Right cardiac atrium (tissue), 5 donors: ENCODE measurements at regions not wholly inside any gene's neighbourhood (a gene's known extent, or its start where the extent isn't known, plus 50 kb on each side); places are given as distances from the start of the nearest gene placed in this dataset.
A peak's percentile ranks its signal among the peaks of the same experiment; 100 is the strongest.

ENCODE experiments used
- ATAC-seq, 2 donors: fragments of 200-7000 bp; cut with Tn5 transposase; one replicate each; pipeline versions ENCODE4 v1.8.0 to v1.9.1; 2020; ENCODE audit warnings: moderate library complexity in 2 of 2, mild to moderate bottlenecking in 1 of 2
- DNase-seq, 3 donors: peaks; one replicate each; pipeline ENCODE4 v3.0.0-alpha.2; 2020
- H3K27ac ChIP-seq: one replicate; pipeline ENCODE4 v1.5.1; 2013; ENCODE audit warnings: mild to moderate bottlenecking, low read length, control low read depth, moderate library complexity
- H3K27me3 ChIP-seq: one replicate; pipeline ENCODE4 v1.6.1; 2013; ENCODE audit not compliant: control insufficient read depth, insufficient read depth
- H3K4me1 ChIP-seq: one replicate; pipeline ENCODE4 v1.6.1; 2013; ENCODE audit warnings: low read length; ENCODE audit not compliant: control insufficient read depth, insufficient read depth
- H3K4me3 ChIP-seq: one replicate; pipeline ENCODE4 v1.5.1; 2013; ENCODE audit warnings: low read length, control low read depth
- H3K9me3 ChIP-seq: one replicate; pipeline ENCODE4 v1.6.1; 2013; ENCODE audit warnings: low read length; ENCODE audit not compliant: control insufficient read depth
- WGBS: extraction: QIAGEN DNeasy Blood & Tissue Kit; methylation state at CpG from one replicate; pipeline ENCODE4 v1.1.7; 2013; 5-methylcytosine and 5-hydroxymethylcytosine counted together
- intact Hi-C, 4 donors: fragments of 100-400 bp; cut with DNase I; formaldehyde crosslinking; loops; one replicate each; pipeline versions ENCODE4 v1.11.0 to v1.14.0; 2022 to 2023
- donor health status: healthy with polysubstance abuse.
- donor health status: DM: no; HTN: yes; CAD: no.
- donor health status: DM: no; HTN: no; CAD: no.
- donor health status: DM: no; HTN: yes; CAD: no; lungs with severe emphysema.
- donor health status: DM: yes; HTN: yes; CAD: no.

- ATAC-seq (no peak), DNase-seq (no peak)
- Histone ChIP-seq H3K27me3 (no peaks in the 10 kb centered on the region), H3K9me3 (no peaks in the 10 kb centered on the region), H3K27ac (no peak overlapping the region), H3K4me1 (no peaks in the 10 kb centered on the region), H3K4me3 (no peak overlapping the region)
- intact Hi-C loops, result no loop called here
- WGBS, result 88% methylated on average over 2 of the region's 2 CpGs
These were observed 85.7 kb upstream of the GPC6 start for GRCh38 chr13:93140912-93141311.

DNA sequence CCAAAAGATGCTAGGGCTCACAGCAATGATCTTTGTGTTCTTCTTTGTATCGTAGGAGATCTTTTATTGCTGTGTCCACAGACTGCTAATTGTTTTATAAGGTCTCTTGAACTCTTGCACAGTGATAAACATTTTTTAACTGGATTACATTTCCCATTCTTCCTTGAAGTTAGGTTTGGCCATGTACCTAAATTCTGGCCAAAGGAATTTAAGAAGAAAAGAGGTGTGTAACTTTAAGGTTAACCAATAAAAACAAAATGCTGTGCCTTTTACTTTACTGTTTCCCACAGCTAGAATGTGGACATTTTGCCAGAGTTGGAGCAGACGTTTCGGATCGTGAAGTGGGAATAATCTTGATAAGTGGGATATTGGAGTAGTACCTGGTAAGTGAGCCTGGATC is 82.6 kb upstream of the GPC6 start:
- Histone ChIP-seq H3K9me3 (no peaks in the 10 kb centered on the region), H3K4me3 (no peak overlapping the region), H3K4me1 (no peaks in the 10 kb centered on the region), H3K27ac (no peak overlapping the region), H3K27me3 (no peaks in the 10 kb centered on the region)
- WGBS, result 75% methylated on average over 4 of the region's 4 CpGs
- intact Hi-C loops, result no loop called here
- no peak for ATAC-seq
- DNase-seq, result no peak

DNA sequence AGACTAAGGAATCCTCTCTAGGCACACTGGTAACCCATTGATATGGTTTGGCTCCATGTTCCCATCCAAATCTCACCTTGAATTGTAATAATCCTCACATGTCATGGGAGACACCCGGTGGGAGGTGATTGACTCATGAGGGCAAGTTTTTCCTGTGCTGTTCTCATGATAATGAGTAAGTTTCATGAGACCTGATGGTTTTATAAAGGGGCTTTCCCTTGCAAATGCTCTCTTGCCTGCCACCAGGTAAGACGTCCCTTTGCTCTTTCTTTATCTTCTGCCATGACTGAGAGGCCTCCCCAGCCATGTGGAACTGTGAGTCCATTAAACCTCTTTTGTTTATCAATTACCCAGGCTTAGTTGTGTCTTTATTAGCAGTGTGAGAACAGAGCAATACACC is 81.4 kb upstream of the GPC6 start:
- ATAC-seq, result no peak
- no peaks in the 10 kb centered on the region for H3K27me3 ChIP-seq
- H3K9me3 ChIP-seq, result no peaks in the 10 kb centered on the region
- H3K27ac ChIP-seq, result no peak overlapping the region
- intact Hi-C loops, result no loop called here
- H3K4me3 ChIP-seq, result no peak overlapping the region
- H3K4me1 ChIP-seq, result no peaks in the 10 kb centered on the region
- 68% methylated on average over 2 of the region's 2 CpGs for WGBS
- DNase-seq, result no peak

GRCh38 chr13:93146584-93147297 is 79.9 kb upstream of the GPC6 start:
- intact Hi-C loops, result no loop called here
- no peak overlapping the region for H3K4me3 ChIP-seq
- H3K9me3 ChIP-seq, result no peaks in the 10 kb centered on the region
- 47% methylated on average over 4 of the region's 4 CpGs for WGBS
- H3K27me3 ChIP-seq, result no peaks in the 10 kb centered on the region
- no peak for DNase-seq
- no peaks in the 10 kb centered on the region for H3K4me1 ChIP-seq
- no peak overlapping the region for H3K27ac ChIP-seq
- ATAC-seq, result no peak

GRCh38 chr13:93147298-93147645 is 79.3 kb upstream of the GPC6 start:
- Histone ChIP-seq H3K4me1 (no peaks in the 10 kb centered on the region), H3K27me3 (no peaks in the 10 kb centered on the region), H3K4me3 (no peak overlapping the region), H3K9me3 (no peaks in the 10 kb centered on the region), H3K27ac (no peak overlapping the region)
- intact Hi-C loops, result no loop called here
- no peak for DNase-seq
- ATAC-seq, result no peak
- 46% methylated on average over 1 of the region's 1 CpG for WGBS

- no peaks in the 10 kb centered on the region for H3K9me3 ChIP-seq
- no peaks in the 10 kb centered on the region for H3K27me3 ChIP-seq
- 94% methylated on average over 5 of the region's 5 CpGs for WGBS
- no peak for DNase-seq
- no peak for ATAC-seq
- no peak overlapping the region for H3K27ac ChIP-seq
- no peaks in the 10 kb centered on the region for H3K4me1 ChIP-seq
- intact Hi-C loops, result no loop called here
- no peak overlapping the region for H3K4me3 ChIP-seq
These were observed 78.7 kb upstream of the GPC6 start for GRCh38 chr13:93147946-93148345.

DNA sequence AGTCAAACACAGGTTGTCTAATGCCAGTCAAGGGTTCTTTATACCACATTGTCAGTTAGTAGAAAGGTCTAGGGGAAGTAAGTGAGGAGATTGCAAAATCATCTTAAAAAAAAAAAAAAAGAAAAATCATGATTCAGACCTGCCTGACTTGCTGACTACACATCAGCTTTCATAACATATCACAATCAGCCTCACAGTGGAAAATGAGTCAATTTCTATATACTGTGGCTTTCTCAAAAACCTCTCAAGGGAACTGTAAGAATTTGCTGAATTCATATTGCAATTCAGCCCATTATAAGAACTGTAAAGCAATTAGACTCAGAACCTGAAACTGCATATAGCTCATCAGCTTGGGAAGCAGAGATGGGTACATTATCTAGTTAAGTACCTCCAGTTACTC is 75.3 kb upstream of the GPC6 start:
- H3K4me3 ChIP-seq, result no peak overlapping the region
- H3K9me3 ChIP-seq, result no peaks in the 10 kb centered on the region
- no peaks in the 10 kb centered on the region for H3K27me3 ChIP-seq
- ATAC-seq, result peak in 1 of 2 donors; percentile 58
- no peaks in the 10 kb centered on the region for H3K4me1 ChIP-seq
- H3K27ac ChIP-seq, result no peak overlapping the region
- no peak for DNase-seq
- intact Hi-C loops, result no loop called here

- Histone ChIP-seq H3K27me3 (no peaks in the 10 kb centered on the region), H3K4me3 (no peak overlapping the region), H3K9me3 (no peaks in the 10 kb centered on the region), H3K4me1 (no peaks in the 10 kb centered on the region), H3K27ac (no peak overlapping the region)
- intact Hi-C loops, result no loop called here
- ATAC-seq, result no peak
- no peak for DNase-seq
These were observed 68.0 kb upstream of the GPC6 start for GRCh38 chr13:93158565-93158964.

- DNase-seq (no peak), ATAC-seq (no peak)
- Histone ChIP-seq H3K9me3 (no peaks in the 10 kb centered on the region), H3K27ac (no peak overlapping the region), H3K4me1 (no peaks in the 10 kb centered on the region), H3K4me3 (no peak overlapping the region), H3K27me3 (no peaks in the 10 kb centered on the region)
- intact Hi-C loops, result no loop called here
These were observed 56.6 kb upstream of the GPC6 start for GRCh38 chr13:93169980-93170379.

DNA sequence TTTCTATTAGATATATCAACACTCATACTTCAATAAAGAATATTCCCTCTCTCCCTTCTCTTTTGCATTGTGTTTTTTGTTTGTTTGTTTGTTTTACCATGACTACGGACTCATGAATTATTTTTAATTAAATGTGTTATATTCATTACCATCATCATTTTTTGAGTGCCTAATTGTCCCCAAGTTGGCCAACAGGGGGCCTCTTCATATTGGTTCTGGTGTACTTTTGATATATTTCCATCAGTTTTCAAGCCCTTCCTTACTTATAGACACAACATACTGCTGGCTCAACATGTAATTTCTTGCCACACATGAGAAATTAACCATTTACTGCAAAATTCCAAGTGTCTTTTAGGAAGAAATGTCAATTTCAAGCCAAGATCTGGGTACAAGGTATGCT is 54.5 kb upstream of the GPC6 start:
- Histone ChIP-seq H3K4me3 (no peak overlapping the region), H3K9me3 (no peaks in the 10 kb centered on the region), H3K27me3 (no peaks in the 10 kb centered on the region), H3K4me1 (no peaks in the 10 kb centered on the region), H3K27ac (no peak overlapping the region)
- ATAC-seq (no peak), DNase-seq (no peak)
- intact Hi-C loops, result no loop called here
- 75% methylated on average over 1 of the region's 1 CpG for WGBS

DNA sequence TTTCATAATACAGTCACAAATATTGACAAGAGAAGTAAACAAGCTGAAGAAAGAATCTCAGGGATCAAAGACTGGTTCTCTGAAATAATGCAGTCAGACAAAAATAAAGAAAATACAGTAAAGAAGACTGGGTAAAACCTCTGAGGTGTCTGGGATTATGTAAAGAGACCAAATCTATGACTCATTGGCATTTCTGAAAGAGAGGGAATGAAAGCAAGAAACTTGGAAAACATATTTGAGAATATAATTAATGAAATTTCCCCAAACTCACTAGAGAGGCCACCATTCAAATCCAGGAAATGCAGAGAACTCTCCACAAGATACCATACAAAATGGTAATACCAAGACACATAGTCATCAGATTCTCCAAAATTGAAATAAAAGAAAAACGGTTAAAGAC is 53.0 kb upstream of the GPC6 start:
- Histone ChIP-seq H3K4me3 (no peak overlapping the region), H3K4me1 (no peaks in the 10 kb centered on the region), H3K27ac (no peak overlapping the region), H3K27me3 (no peaks in the 10 kb centered on the region), H3K9me3 (no peaks in the 10 kb centered on the region)
- ATAC-seq, result no peak
- intact Hi-C loops, result no loop called here
- WGBS, result 67% methylated on average over 1 of the region's 1 CpG
- DNase-seq, result no peak

- Histone ChIP-seq H3K4me1 (no peaks in the 10 kb centered on the region), H3K27me3 (no peaks in the 10 kb centered on the region), H3K4me3 (no peak overlapping the region), H3K27ac (no peak overlapping the region), H3K9me3 (no peaks in the 10 kb centered on the region)
- 87% methylated on average over 3 of the region's 3 CpGs for WGBS
- intact Hi-C loops, result no loop called here
- DNase-seq (no peak), ATAC-seq (no peak)
These were observed 52.3 kb upstream of the GPC6 start for GRCh38 chr13:93174260-93174659.
